Inflammatory macrophage treated with lipopolysaccharide for 4 hours (primary cell): ENCODE measurements at regions not wholly inside any gene's neighbourhood (a gene's known extent, or its start where the extent isn't known, plus 50 kb on each side); places are given as distances from the start of the nearest gene placed in this dataset.

Source experiments
- DNase-seq: peaks from one replicate; pipeline ENCODE4 v3.0.0-alpha.2; 2020

GRCh38 chr18:54020156-54020745 lies 204.2 kb downstream of the MBD2 start:
- DNase-seq = no peak

DNA sequence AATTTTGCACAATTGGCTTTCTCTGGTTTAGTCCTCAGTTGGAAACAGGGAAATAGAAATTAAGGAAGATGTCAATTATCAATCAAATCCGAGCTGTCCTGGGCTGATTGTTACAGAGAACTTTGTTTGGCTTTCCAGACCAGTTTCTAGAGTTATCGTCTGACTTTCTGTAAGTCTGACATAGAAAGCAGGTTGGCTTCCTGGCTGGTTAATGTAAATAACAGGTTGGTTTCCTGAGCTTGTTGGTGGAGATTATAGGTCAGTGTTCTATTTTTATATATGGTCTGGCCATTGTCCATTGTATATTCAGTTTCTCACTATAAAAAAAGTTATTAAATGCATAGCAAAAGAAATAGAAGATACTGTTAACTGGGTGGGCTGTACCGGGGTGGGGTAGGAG lies 204.8 kb downstream of the MBD2 start:
- DNase-seq = no peak

DNA sequence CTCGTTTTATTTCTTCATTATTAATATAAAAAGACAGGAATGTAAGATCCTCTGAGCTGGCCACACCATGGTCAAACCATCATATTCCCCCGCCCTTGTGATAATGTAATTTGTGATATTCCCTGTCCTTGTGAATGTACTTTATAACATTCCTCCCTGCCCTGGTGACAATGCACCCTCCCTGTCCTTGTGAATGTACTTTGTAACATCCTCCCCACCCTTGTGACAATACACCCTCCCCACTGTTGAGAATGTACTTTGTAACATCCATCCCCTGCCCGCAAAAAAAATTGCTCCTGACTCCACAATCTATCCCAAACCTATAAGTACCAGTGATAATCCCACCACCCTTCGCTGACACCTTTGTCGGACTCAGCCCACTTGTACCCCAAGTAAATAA lies 211.0 kb downstream of the MBD2 start:
- DNase-seq = no peak

DNA sequence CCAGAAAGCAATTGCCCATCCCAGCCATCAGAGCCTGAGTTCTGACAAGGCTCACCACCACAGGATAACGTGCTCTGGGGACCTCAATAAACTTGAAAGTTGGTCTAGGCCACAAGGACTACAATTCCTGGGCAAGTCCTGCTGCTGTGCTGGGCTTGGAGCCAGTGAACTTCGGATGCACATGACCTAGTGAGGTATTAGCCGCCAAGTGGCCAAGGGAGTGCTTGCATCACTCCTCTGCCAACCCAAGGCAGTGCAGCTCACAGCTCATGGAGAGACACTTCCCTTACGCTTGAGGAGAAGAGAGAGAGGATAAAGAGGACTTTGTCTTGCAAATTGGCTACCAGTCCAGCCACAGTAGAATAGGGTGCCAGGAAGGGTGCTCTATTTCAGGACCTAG lies 219.6 kb downstream of the MBD2 start:
- DNase-seq = no peak

GRCh38 chr18:54003195-54003594 lies 221.3 kb downstream of the MBD2 start:
- DNase-seq = no peak

DNA sequence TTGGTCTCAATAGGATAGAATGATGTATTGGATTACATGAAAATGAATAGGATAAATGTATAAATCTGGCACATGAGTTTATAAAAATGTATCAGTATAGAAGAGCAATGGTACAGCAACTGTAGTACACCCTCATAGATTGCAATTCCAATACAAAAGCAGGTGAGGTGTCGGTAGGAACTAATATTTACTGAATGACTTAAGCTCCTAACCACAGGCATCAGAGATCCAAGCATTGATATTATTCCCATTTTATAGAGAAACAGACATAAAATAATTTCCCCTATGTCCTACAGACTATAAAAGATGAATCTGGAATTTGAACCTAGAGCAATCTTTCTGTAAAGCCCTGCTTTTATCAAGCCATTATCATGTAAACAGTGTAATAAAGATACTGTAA lies 227.4 kb downstream of the MBD2 start:
- no peak for DNase-seq

DNA sequence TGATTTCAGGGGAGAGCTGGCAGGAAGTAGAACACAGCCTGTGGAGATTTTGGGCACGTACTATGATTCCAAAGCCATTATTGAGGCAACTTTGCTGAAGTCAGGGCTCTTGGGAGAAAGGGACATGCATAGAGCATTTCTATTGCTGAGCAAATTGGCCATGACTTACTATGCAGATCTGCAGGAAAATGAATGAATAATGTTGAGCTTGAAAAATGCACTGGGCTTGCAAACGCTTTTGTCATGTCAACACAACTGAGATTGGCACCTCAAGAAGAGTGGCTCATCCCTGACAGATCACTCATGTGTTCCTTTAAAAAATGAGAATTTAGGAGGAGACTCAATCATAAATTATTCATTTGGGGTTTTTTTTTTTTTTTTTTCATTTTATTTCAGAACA lies 230.5 kb downstream of the MBD2 start:
- no peak for DNase-seq

DNA sequence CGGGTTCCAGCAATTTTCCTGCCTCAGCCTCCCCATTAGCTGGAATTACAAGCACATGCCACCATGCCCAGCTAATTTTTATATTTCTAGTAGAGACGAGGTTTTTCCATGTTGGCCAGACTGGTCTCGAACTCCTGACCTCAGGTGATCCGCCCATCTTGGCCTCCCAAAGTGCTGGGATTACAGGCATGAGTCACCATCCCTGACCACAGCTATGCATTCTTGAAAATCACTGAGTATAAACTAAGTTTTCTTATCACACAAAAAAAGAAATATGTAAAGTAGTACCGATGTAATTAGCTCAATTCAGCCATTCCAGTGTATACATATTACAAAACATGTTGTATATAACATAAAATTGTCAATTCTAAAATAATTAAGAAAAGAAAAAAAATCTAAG lies 232.7 kb downstream of the MBD2 start:
- no peak for DNase-seq

- no peak for DNase-seq
Measured at GRCh38 chr18:53991202-53991601, 233.3 kb downstream of the MBD2 start.

DNA sequence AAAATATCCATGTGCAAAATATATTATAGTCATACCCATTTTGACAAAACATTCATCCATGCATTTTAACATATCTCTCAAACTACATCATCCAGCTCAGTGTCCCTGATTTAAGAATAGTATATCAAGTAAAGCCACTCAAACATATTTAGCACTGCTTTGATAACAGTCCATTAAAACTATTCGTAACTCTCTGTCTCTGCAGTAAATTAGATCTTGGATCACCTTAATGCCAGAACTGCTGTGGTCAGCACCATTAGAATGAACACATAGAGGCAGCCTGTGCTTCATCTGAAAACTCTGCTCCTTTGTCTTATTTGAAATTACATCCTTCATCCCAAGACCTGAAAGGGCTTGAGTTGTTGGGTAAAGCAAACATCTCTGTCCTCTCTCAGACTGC lies 234.0 kb downstream of the MBD2 start:
- DNase-seq = no peak

DNA sequence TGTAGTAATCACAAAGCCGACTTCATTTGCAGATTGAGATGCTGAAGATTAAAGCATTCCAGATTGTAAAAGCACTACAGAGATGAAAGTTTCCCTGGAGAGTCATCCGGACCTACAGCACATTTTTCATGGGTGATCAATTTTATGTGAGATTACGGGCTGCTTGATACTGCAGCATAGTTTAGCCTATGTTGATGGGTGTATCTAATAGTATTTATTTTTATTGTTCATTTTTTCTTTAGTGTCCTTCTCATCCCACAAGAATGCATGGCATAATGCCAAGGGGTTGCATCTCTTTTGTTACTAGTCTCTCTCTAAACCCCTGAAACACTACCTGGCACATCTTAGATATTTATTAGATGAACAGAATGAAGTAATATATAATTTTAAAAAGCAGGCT lies 240.4 kb downstream of the MBD2 start:
- no peak for DNase-seq

GRCh38 chr18:53971331-53971730 lies 253.1 kb downstream of the MBD2 start:
- no peak for DNase-seq

DNA sequence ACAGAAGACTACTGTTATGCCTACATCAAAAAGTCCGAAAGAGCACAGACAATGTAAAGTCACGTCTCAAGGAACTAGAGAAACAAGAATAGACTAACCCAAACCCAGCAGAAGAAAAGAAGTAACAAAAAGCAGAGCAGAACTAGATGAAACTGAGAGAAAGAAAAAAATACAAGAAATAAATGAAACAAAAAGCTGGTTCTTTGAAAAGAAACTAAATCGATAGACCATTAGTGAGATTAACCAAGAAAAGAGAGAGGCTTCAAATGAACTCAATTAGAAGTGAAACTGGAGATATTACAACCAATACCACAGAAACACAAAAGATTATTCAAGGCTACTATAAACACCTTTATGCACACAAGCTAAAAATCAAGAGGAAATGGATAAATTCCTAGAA lies 271.8 kb downstream of the MBD2 start:
- no peak for DNase-seq

GRCh38 chr18:53950545-53950944 lies 273.9 kb downstream of the MBD2 start:
- DNase-seq = no peak

DNA sequence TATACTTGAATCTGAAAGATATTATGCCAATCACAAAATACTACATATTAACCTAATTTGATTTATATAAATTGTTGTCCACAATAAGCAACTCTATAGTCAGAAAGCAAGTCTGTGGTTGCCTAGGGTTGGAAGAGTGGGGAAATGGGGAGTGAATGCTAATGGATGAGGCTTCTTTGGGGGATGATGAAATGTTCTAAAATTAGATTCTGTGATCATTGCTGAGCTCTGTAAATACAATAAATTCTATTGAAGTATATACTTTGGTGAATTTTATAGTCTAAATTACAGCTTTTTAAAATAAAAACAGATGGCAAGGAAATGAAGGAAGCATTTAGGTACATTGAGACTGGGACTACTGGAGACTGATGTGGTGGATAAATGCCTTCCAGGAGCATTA lies 275.5 kb downstream of the MBD2 start:
- DNase-seq = no peak

- DNase-seq = no peak
Measured at GRCh38 chr18:53947092-53947640, 277.3 kb downstream of the MBD2 start.

- DNase-seq = no peak
Measured at GRCh38 chr18:53946594-53946993, 277.9 kb downstream of the MBD2 start.

DNA sequence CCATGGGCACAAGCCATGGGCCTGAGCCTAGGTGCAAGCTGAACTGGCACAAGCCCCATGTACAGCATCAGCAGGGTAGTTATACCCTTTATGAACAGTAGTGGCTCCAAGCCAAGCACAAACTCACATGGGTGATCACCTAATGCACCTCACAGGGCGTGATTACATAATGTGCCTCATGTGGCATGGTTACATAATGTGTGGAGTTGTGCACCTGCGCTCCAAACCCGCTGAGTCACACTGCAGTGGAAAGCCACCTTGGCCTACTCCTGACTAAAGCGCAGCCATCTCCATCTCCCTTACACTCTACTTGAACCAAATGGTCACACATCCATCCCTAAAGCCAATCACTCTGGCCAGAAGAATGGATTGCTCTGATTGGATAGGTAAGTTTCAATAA lies 279.7 kb downstream of the MBD2 start:
- no peak for DNase-seq

GRCh38 chr18:53943326-53943860 lies 281.1 kb downstream of the MBD2 start:
- no peak for DNase-seq

GRCh38 chr18:53941601-53942338 lies 282.7 kb downstream of the MBD2 start:
- no peak for DNase-seq

DNA sequence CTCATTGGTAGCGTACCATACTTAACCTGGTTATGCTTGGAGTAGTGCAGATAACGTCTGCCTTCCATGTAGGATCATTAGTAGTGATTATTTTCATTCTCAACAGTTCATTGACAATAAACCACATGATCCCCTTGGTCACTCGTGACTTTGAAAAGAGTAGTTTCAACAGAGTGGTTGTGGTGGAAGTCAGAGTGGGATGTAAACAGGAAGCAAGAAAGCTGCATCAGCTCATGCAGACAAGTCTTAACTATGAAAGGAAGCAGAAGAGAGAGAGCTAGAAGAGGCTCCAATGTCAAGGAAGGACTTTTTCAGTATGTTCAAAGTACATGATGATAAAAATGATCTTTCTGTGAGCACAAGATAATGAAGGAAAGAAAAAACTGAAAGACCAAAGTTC lies 287.4 kb downstream of the MBD2 start:
- DNase-seq = no peak

DNA sequence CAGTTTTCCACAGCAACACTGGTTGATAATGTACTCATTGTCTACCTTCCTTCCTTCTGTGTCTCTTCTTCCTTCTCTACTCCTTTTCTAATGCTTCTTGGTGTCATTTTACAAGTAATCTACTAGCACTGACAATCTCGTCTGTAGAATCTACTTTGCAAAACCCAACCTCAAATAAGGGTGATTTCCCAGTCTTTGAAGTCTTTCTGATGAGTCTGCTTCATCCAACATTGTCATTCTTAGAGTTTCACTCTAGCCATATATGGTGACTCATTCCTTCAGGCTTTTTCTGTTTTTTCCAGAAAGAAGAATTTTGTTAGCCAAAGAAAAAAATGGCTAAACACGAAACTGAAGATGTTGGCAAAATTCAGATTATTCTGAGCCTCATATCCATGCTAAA lies 288.7 kb downstream of the MBD2 start:
- DNase-seq = no peak

GRCh38 chr18:53935399-53935798 lies 289.1 kb downstream of the MBD2 start:
- DNase-seq = no peak

- no peak for DNase-seq
Measured at GRCh38 chr18:53920312-53921075, 304.0 kb downstream of the MBD2 start.
